Rectal smooth muscle tissue (tissue), 1 donor: ENCODE measurements at regions not wholly inside any gene's neighbourhood (a gene's known extent, or its start where the extent isn't known, plus 50 kb on each side); places are given as distances from the start of the nearest gene placed in this dataset.
"Not testable (repeated sequence)": the region's sequence is repeated elsewhere in the genome, so short reads cannot be mapped to it uniquely, and the experiment has no call there.

Source experiments
- H3K27ac ChIP-seq: one replicate; pipeline ENCODE4 v1.7.0; 2013; ENCODE audit warnings: low read depth, low read length, inconsistent platforms
- H3K27me3 ChIP-seq: one replicate; pipeline ENCODE4 v1.7.0; 2013; ENCODE audit warnings: low read length; ENCODE audit not compliant: control insufficient read depth, insufficient read depth
- H3K36me3 ChIP-seq: one replicate; pipeline ENCODE4 v1.7.0; 2013; ENCODE audit warnings: low read length; ENCODE audit not compliant: control insufficient read depth, insufficient read depth
- H3K4me1 ChIP-seq: one replicate; pipeline ENCODE4 v1.7.0; 2013; ENCODE audit warnings: low read length; ENCODE audit not compliant: control insufficient read depth, insufficient read depth
- H3K4me3 ChIP-seq: one replicate; pipeline ENCODE4 v1.7.0; 2013; ENCODE audit warnings: low read length
- H3K9ac ChIP-seq: one replicate; pipeline ENCODE4 v1.7.0; 2013; ENCODE audit warnings: low read length

DNA sequence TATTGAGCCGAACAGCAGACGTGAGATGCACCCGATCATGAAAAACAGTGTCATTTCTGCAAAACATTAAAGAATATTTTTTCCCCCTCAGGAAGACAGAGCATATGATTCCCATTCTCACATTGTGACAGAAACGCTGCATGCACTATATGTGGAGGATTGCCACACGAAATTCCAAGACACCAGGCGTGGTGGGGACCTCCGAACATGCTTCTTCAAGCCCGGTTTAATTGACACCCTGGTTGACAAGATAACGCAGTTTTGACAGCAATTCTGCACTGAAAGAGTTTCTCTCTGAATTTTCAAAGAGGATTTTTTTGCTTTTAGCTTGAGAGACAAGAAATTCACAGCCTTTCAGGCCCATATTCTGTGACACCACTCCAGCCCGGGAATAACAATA lies 442.8 kb upstream of the NRP1 start:
- Histone ChIP-seq H3K9ac (no peak overlapping the region), H3K36me3 (no peaks in the 10 kb centered on the region), H3K27me3 (no peaks in the 10 kb centered on the region), H3K27ac (no peak overlapping the region), H3K4me1 (no peaks in the 10 kb centered on the region), H3K4me3 (no peak overlapping the region)

DNA sequence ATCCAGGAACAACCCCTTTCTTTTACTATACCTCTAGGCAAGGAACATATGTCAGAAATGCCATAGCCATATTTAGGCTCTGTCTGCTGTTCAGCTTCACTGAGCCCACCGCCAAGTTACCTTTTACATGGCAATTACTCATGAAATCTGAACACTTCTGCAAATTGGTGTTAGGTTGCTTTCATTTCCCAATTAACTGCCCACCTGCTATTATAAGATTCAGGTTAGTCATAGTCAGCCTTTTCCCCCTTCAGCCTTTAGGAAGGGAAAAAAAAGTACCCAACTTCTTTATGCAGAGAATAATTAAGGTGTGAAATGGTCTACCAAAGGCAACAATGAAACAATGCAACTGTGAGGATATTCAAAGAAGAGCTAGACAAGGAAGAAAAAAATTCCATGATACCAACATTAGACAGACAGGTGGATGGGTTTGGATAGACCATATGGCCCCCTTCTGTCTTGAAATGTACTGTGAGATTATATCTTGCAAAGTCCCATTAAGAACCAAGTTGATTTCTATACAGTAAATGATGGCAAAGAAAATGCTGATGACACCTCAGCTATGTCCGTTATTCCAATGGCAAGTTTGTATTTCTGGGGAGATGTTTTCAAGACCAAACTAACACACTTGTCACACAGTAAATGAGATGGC lies 442.1 kb upstream of the NRP1 start:
- Histone ChIP-seq H3K27ac (no peak overlapping the region), H3K27me3 (no peaks in the 10 kb centered on the region), H3K9ac (no peak overlapping the region), H3K4me1 (no peaks in the 10 kb centered on the region), H3K36me3 (no peaks in the 10 kb centered on the region), H3K4me3 (no peak overlapping the region)

DNA sequence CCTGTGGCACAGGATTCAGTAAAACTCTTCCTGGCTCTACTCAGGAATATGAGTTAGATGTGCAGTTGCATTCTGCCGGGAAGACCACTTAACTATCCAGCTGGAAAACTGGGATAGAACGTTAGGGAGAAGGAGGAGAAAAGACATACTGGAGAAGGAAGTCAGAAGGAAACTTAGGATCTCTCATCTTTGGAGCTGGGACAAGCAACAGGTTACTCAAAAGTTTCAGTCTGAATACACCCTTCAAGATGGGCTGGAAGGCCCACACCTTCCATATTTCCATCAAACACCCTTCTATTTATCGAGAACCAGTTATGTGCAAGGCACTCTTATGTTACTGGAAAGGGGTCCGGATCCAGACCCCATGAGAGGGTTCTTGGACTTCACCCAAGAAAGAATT lies 440.4 kb upstream of the NRP1 start:
- no peak overlapping the region for H3K4me3 ChIP-seq
- no peak overlapping the region for H3K27ac ChIP-seq
- H3K36me3 ChIP-seq: no peaks in the 10 kb centered on the region
- no peaks in the 10 kb centered on the region for H3K4me1 ChIP-seq
- no peaks in the 10 kb centered on the region for H3K27me3 ChIP-seq
- no peak overlapping the region for H3K9ac ChIP-seq

DNA sequence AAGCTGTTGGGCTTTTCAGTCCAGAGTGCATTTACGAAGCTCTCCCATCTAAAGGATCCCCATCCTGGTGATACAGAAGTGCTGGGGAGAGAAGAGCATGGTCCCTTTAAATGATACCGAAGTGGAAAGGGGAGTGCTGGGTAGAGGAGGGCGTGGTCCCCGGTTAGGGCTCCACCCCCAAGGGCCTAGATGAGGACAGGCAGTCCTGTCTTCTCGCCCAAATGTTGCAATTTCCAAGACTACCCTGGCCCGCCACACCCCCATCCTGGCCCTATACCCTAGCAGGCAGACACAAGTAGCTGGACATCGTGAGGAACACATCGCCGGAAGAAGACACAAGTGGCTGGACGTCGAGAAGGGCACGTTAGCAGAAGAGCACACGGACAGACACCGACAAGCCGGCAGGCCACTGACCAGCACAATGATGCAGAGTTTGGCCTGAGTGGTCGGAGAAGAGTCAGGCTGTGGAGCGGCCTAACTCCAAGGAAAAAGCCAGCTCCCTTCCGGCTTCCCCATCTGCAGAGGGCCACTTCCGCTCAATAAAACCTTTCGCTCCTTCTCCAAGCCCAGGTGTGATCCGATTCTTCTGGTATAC lies 439.5 kb upstream of the NRP1 start:
- H3K36me3 ChIP-seq: no peaks in the 10 kb centered on the region
- H3K27me3 ChIP-seq: no peaks in the 10 kb centered on the region
- no peak overlapping the region for H3K4me3 ChIP-seq
- H3K4me1 ChIP-seq: no peaks in the 10 kb centered on the region
- no peak overlapping the region for H3K27ac ChIP-seq
- no peak overlapping the region for H3K9ac ChIP-seq

DNA sequence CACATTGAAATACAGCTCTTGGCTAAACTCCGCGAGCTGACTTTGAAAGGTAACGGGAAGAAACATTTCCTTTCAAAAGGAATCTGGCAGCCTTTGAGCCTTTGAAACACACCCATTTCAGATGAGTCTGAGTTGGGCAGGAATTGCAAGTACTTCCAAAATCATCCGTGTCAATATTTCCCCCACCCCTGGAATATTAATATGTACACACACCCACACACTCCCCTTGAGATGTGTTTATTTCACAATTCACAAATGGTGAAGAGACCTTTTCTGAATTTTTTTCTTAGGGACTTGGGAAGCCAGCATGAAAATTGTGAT lies 438.7 kb upstream of the NRP1 start:
- H3K27me3 ChIP-seq: no peaks in the 10 kb centered on the region
- H3K4me3 ChIP-seq: no peak overlapping the region
- H3K27ac ChIP-seq: no peak overlapping the region
- no peaks in the 10 kb centered on the region for H3K4me1 ChIP-seq
- no peaks in the 10 kb centered on the region for H3K36me3 ChIP-seq
- H3K9ac ChIP-seq: no peak overlapping the region

DNA sequence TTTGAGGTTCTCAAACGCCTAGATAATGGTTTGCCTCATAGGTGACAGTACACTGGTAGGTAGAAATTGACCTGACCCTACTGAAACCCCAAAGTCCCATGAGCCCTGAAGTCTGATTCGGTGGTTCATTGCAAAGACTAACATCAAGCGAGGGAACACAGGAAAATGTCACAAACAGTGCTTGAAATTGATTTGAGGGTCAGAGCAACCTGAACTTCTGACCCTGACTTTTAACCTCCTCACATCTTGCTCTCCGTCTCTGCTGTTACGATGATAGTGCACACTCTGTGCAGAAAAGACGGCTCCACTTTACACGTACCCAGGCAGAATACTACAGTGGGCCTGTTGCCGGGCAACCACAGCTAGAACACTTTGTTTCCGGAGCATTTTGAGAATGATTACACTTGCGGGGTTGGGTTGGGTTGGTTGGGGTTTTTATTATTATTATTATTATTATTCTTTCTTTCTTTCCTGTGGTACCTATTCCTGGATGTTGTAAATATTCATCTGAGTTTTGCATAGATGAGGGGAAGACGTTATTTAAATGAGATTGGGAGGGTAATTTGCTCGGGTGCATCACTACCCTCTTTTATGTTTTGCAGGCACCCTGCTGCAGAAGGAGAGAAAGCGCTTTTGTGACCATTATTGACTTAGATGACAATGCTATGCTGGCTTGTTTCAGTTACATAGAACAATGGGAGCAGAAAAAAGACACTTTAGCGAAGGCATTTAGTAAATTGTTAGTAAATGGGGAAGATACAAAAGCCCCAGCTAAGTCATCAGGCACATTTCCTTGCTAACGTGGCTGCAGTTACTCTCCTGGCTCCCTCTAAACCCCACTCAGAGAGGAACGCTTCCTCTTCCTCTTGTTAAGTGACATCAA lies 438.1 kb upstream of the NRP1 start:
- H3K27me3 ChIP-seq: no peaks in the 10 kb centered on the region
- no peak overlapping the region for H3K27ac ChIP-seq
- no peak overlapping the region for H3K9ac ChIP-seq
- H3K36me3 ChIP-seq: no peaks in the 10 kb centered on the region
- H3K4me1 ChIP-seq: no peaks in the 10 kb centered on the region
- H3K4me3 ChIP-seq: no peak overlapping the region

DNA sequence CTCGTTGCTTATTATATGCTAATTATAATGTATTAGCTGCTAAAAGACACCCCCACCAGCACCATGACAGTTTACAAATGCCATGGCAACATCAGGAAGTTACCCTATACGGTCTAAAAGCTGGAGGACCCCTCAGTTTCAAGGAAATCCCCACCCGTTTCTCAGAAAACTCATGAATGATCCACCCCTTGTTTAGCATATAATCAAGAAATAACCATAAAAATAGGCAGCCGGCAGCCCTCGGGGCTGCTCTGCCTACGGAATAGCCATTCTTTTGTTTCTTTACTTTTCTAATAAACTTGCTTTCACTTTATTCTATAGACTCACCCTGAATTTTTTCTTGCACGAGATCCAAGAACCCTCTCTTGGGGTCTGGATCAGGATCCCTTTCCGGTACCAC lies 437.4 kb upstream of the NRP1 start:
- not testable (repeated sequence) for H3K4me1 ChIP-seq, H3K4me3 ChIP-seq, H3K36me3 ChIP-seq, H3K9ac ChIP-seq, H3K27ac ChIP-seq, H3K27me3 ChIP-seq

DNA sequence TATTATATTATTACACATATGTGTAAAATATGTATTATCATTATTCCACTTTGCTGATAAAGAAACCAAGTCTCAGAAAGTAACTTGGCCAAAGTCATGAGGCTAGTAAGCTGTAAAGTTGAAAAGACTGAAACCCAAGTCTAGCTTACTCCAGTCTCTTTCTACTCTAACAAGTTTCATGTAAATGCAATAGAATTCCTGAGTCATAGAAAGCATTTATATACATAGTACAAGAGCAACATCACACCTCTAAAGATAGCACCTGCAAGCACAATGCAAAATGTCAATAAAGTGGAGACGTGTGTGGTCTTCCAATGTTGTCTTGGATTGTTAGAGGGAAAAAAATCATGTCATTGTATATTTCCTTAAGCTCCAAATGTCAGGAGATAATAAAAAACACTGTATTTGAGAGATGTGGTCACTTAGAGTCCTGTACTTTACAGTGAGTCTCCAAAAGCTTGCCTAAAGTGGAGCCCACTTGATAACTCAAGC lies 430.3 kb upstream of the NRP1 start:
- H3K9ac ChIP-seq: no peak overlapping the region
- H3K27me3 ChIP-seq: no peaks in the 10 kb centered on the region
- no peak overlapping the region for H3K27ac ChIP-seq
- H3K4me1 ChIP-seq: no peaks in the 10 kb centered on the region
- H3K36me3 ChIP-seq: no peaks in the 10 kb centered on the region
- no peak overlapping the region for H3K4me3 ChIP-seq

DNA sequence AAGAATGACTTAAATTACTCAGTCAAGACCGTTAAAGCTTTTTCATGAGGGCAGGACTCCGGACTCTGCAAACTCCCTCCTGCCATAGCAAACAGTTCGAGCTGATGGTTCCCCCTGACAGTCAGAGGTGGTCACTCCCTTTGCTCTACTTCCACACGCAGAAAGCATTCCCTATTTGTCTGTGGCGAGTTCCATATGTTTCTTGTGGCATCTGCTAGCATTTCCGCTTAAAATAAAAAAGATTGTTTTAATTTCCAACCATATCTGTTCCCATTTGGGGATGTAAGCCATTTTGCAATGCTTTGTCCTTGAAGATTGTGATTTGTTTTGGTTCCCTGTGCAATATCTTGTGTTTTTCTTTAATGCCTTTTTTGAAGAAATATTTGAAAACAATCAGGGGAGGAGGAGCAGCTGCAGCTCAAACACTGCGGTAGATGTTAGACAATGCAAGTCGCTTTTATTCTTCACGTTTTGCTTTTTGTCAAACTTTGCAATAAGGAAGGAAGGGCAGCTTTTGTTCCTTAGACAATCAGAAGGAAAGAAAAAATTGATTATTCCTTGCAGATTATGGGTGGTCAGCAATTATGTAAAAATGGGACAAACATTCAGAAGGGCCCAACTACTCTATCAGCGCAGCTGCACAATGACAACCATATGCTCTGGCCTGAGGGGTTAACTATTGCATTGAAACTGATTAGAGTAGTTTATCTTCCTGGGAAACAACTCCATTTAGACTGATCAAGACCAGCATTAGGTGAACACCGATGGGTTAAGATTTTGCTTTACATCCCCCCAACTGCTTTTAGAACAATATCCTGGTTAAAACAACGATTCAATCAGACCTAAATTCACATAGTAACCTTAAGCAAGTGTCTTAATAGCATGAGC lies 425.8 kb upstream of the NRP1 start:
- H3K4me1 ChIP-seq: no peaks in the 10 kb centered on the region
- no peaks in the 10 kb centered on the region for H3K36me3 ChIP-seq
- no peaks in the 10 kb centered on the region for H3K27me3 ChIP-seq
- no peak overlapping the region for H3K9ac ChIP-seq
- no peak overlapping the region for H3K4me3 ChIP-seq
- H3K27ac ChIP-seq: no peak overlapping the region

DNA sequence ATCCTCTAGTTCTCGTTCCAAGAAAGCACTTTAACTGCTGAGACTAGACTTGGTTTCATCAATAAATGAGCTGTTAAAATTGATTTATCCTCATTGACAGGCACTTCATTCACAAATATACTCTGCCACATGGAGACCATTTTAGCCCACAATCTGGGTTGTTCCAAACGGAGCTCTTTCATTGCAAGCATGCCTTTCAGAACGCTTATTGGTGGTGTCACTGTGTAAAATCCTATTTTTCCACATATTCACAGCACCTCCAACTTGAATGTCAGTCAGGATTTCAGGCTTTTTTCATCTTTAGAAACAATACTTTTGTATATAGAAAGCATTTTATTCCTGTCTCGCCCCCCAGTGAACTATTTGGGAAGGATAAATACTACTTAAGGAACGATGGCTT lies 424.7 kb upstream of the NRP1 start:
- H3K27me3 ChIP-seq: no peaks in the 10 kb centered on the region
- no peak overlapping the region for H3K4me3 ChIP-seq
- no peak overlapping the region for H3K9ac ChIP-seq
- no peaks in the 10 kb centered on the region for H3K36me3 ChIP-seq
- H3K4me1 ChIP-seq: no peaks in the 10 kb centered on the region
- H3K27ac ChIP-seq: no peak overlapping the region

DNA sequence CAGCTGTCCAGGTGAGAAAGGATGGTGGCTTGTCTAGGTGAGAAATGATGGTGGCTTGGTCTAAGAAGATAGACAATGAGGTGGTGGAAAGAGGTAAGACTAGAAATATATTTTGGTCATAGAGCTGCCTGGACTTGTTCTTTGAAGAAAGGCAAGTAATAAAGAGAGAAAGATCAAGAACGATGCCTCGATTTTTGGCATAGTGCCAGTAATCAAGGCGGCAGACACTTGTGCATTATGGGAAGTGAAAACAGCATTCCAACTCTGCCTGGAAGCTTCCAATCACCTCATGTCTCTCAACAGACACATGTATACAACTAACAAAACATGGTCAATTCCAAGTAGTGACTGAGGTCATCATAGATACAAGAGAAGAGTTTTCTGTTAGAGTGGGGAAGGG lies 423.8 kb upstream of the NRP1 start:
- no peak overlapping the region for H3K4me3 ChIP-seq
- H3K9ac ChIP-seq: no peak overlapping the region
- no peaks in the 10 kb centered on the region for H3K4me1 ChIP-seq
- no peaks in the 10 kb centered on the region for H3K36me3 ChIP-seq
- H3K27me3 ChIP-seq: no peaks in the 10 kb centered on the region
- H3K27ac ChIP-seq: no peak overlapping the region

DNA sequence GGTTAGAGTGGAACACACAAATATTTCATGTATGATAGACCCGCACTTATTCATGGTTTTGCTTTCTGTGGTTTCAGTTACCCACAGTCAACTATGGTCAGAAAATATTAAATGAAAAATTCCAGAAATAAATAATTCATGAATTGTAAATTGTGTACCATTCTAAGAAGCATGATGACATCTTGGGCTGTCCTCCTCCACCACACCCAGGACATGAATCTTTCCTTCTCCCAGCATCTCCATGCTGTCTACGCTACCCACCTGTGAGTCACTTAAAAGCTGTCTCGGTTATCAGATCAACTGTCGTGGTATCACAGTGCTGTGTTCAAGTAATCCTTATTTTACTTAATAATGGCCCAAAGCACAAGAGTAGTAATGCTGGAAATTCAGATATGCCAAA lies 419.6 kb upstream of the NRP1 start:
- Histone ChIP-seq H3K27ac (no peak overlapping the region), H3K4me3 (no peak overlapping the region), H3K27me3 (no peaks in the 10 kb centered on the region), H3K4me1 (peaks cover 2% of the 10 kb centered on the region), H3K36me3 (no peaks in the 10 kb centered on the region), H3K9ac (no peak overlapping the region)
